Activated CD8-positive, alpha-beta T cell treated with anti-CD3 and anti-CD28 coated beads, Interleukin-2, amount 10 ng/mL, durations not matched to agents 7 days and 5 days (primary cell): ENCODE measurements at regions not wholly inside any gene's neighbourhood (a gene's known extent, or its start where the extent isn't known, plus 50 kb on each side); places are given as distances from the start of the nearest gene placed in this dataset.

Experiments
- ATAC-seq: fragments of 150-1000 bp; cut with Tn5 transposase; one replicate; pipeline ENCODE4 v1.10.0; 2021; ENCODE audit warnings: moderate library complexity
- CTCF ChIA-PET: fragments of 350-600 bp; sonication (Branson Sonifier 250); formaldehyde crosslinking; loops from one replicate; lab custom pipeline; 2021; ENCODE audit warnings: antibody characterized with exemption; lab: Charles Lee
- POLR2A ChIA-PET: fragments of 350-600 bp; sonication (Branson Sonifier 250); formaldehyde crosslinking; loops from one replicate; lab custom pipeline; 2021; ENCODE audit warnings: antibody characterized with exemption; lab: Charles Lee
- DNase-seq: peaks from one replicate; pipeline ENCODE4 v3.0.0-alpha.2; 2020
- H3K27ac Mint-ChIP-seq: one replicate; pipeline ENCODE4 v1.8.0; 2021; ENCODE audit warnings: mild to moderate bottlenecking, mixed read lengths
- H3K27me3 Mint-ChIP-seq: one replicate; pipeline ENCODE4 v1.8.0; 2021; ENCODE audit warnings: low read depth, mixed read lengths
- H3K36me3 Mint-ChIP-seq: one replicate; pipeline ENCODE4 v1.8.0; 2021; ENCODE audit warnings: low read depth, mixed read lengths
- H3K4me1 Mint-ChIP-seq: one replicate; pipeline ENCODE4 v1.8.0; 2021; ENCODE audit warnings: low read depth, mixed read lengths
- H3K4me3 Mint-ChIP-seq: one replicate; pipeline ENCODE4 v1.8.0; 2021; ENCODE audit warnings: mild to moderate bottlenecking, mixed read lengths
- H3K9me3 Mint-ChIP-seq: one replicate; pipeline ENCODE4 v1.8.0; 2022; ENCODE audit warnings: mixed read lengths; ENCODE audit not compliant: insufficient read depth

GRCh38 chr14:30786701-30787100, 87.7 kb upstream of the COCH start:
- no peak overlapping the region for H3K27ac Mint-ChIP-seq
- H3K9me3 Mint-ChIP-seq, result no peaks in the 10 kb centered on the region
- H3K27me3 Mint-ChIP-seq, result peaks cover 18% of the 10 kb centered on the region
- POLR2A ChIA-PET, result no interaction called here
- CTCF ChIA-PET, result no interaction called here
- DNase-seq, result no peak
- no peak overlapping the region for H3K4me3 Mint-ChIP-seq
- ATAC-seq, result no peak
- no peaks in the 10 kb centered on the region for H3K36me3 Mint-ChIP-seq
- H3K4me1 Mint-ChIP-seq, result no peaks in the 10 kb centered on the region

- Mint-ChIP-seq H3K36me3 (no peaks in the 10 kb centered on the region), H3K4me3 (no peak overlapping the region)
- ATAC-seq, result no peak
Observed at GRCh38 chr14:30790827-30791226, 83.5 kb upstream of the COCH start.

GRCh38 chr14:30791522-30792351, 82.6 kb upstream of the COCH start:
- Mint-ChIP-seq H3K36me3 (no peaks in the 10 kb centered on the region), H3K27me3 (peaks cover 27% of the 10 kb centered on the region), H3K4me3 (no peak overlapping the region), H3K9me3 (no peaks in the 10 kb centered on the region), H3K27ac (no peak overlapping the region), H3K4me1 (no peaks in the 10 kb centered on the region)
- ATAC-seq, result no peak
- CTCF ChIA-PET, result no interaction called here
- no peak for DNase-seq
- POLR2A ChIA-PET, result no interaction called here

More at GRCh38 chr14:30790827-30791226, 83.5 kb upstream of the COCH start:
- Mint-ChIP-seq H3K27me3 (peaks cover 22% of the 10 kb centered on the region), H3K4me1 (no peaks in the 10 kb centered on the region), H3K27ac (no peak overlapping the region), H3K9me3 (no peaks in the 10 kb centered on the region)
- no peak for DNase-seq
- CTCF ChIA-PET, result no interaction called here
- POLR2A ChIA-PET, result no interaction called here

GRCh38 chr14:30796707-30797106, 77.7 kb upstream of the COCH start:
- POLR2A ChIA-PET, result no interaction called here
- no peaks in the 10 kb centered on the region for H3K9me3 Mint-ChIP-seq
- ATAC-seq (no peak), DNase-seq (no peak)
- no peak overlapping the region for H3K27ac Mint-ChIP-seq
- H3K4me1 Mint-ChIP-seq, result no peaks in the 10 kb centered on the region
- H3K4me3 Mint-ChIP-seq, result no peak overlapping the region
- H3K27me3 Mint-ChIP-seq, result peaks cover 29% of the 10 kb centered on the region
- CTCF ChIA-PET, result no interaction called here
- no peaks in the 10 kb centered on the region for H3K36me3 Mint-ChIP-seq

- Mint-ChIP-seq H3K4me1 (no peaks in the 10 kb centered on the region), H3K27me3 (peaks cover 30% of the 10 kb centered on the region), H3K27ac (no peak overlapping the region), H3K9me3 (no peaks in the 10 kb centered on the region), H3K4me3 (no peak overlapping the region), H3K36me3 (no peaks in the 10 kb centered on the region)
- ChIA-PET CTCF (no interaction called here), POLR2A (no interaction called here)
- ATAC-seq (no peak), DNase-seq (no peak)
Observed at GRCh38 chr14:30798516-30798915, 75.8 kb upstream of the COCH start.

GRCh38 chr14:30798961-30799360, 75.4 kb upstream of the COCH start:
- H3K27me3 Mint-ChIP-seq, result peaks cover 30% of the 10 kb centered on the region
- ChIA-PET POLR2A (no interaction called here), CTCF (no interaction called here)
- ATAC-seq (no peak), DNase-seq (no peak)
- H3K4me1 Mint-ChIP-seq, result no peaks in the 10 kb centered on the region
- H3K9me3 Mint-ChIP-seq, result no peaks in the 10 kb centered on the region
- no peaks in the 10 kb centered on the region for H3K36me3 Mint-ChIP-seq
- no peak overlapping the region for H3K27ac Mint-ChIP-seq
- H3K4me3 Mint-ChIP-seq, result no peak overlapping the region

- POLR2A ChIA-PET, result no interaction called here
- CTCF ChIA-PET, result no interaction called here
- H3K4me1 Mint-ChIP-seq, result no peaks in the 10 kb centered on the region
- H3K4me3 Mint-ChIP-seq, result no peak overlapping the region
- no peak overlapping the region for H3K27ac Mint-ChIP-seq
- H3K9me3 Mint-ChIP-seq, result no peaks in the 10 kb centered on the region
- H3K36me3 Mint-ChIP-seq, result no peaks in the 10 kb centered on the region
- no peak for DNase-seq
- peaks cover 26% of the 10 kb centered on the region for H3K27me3 Mint-ChIP-seq
- no peak for ATAC-seq
Observed at GRCh38 chr14:30799933-30800332, 74.4 kb upstream of the COCH start.

- no peak for ATAC-seq
- peaks cover 23% of the 10 kb centered on the region for H3K27me3 Mint-ChIP-seq
- ChIA-PET POLR2A (no interaction called here), CTCF (no interaction called here)
- no peak for DNase-seq
- no peaks in the 10 kb centered on the region for H3K36me3 Mint-ChIP-seq
- H3K9me3 Mint-ChIP-seq, result no peaks in the 10 kb centered on the region
- no peaks in the 10 kb centered on the region for H3K4me1 Mint-ChIP-seq
- no peak overlapping the region for H3K27ac Mint-ChIP-seq
- H3K4me3 Mint-ChIP-seq, result no peak overlapping the region
Observed at GRCh38 chr14:30803185-30803584, 71.2 kb upstream of the COCH start.

GRCh38 chr14:30805284-30805683, 69.1 kb upstream of the COCH start:
- H3K4me1 Mint-ChIP-seq, result no peaks in the 10 kb centered on the region
- no peak overlapping the region for H3K4me3 Mint-ChIP-seq
- H3K27ac Mint-ChIP-seq, result no peak overlapping the region
- POLR2A ChIA-PET, result no interaction called here
- H3K27me3 Mint-ChIP-seq, result peaks cover 14% of the 10 kb centered on the region
- DNase-seq, result no peak
- H3K36me3 Mint-ChIP-seq, result no peaks in the 10 kb centered on the region
- CTCF ChIA-PET, result no interaction called here
- no peaks in the 10 kb centered on the region for H3K9me3 Mint-ChIP-seq
- no peak for ATAC-seq

- no peak for ATAC-seq
- no peaks in the 10 kb centered on the region for H3K4me1 Mint-ChIP-seq
- no peak overlapping the region for H3K4me3 Mint-ChIP-seq
- ChIA-PET POLR2A (no interaction called here), CTCF (no interaction called here)
- no peaks in the 10 kb centered on the region for H3K9me3 Mint-ChIP-seq
- H3K36me3 Mint-ChIP-seq, result no peaks in the 10 kb centered on the region
- DNase-seq, result no peak
- H3K27me3 Mint-ChIP-seq, result peaks cover 9% of the 10 kb centered on the region
- H3K27ac Mint-ChIP-seq, result no peak overlapping the region
Observed at GRCh38 chr14:30808576-30808975, 65.8 kb upstream of the COCH start.

- H3K9me3 Mint-ChIP-seq, result no peaks in the 10 kb centered on the region
- no peak for DNase-seq
- ChIA-PET POLR2A (no interaction called here), CTCF (interaction anchor here (1.0 kb wide), 1 partner anchor 158 kb away, joined by 3 read pairs; no protein-coding TSS in a partner anchor)
- no peak overlapping the region for H3K27ac Mint-ChIP-seq
- no peaks in the 10 kb centered on the region for H3K36me3 Mint-ChIP-seq
- ATAC-seq, result no peak
- H3K4me1 Mint-ChIP-seq, result no peaks in the 10 kb centered on the region
- no peak overlapping the region for H3K4me3 Mint-ChIP-seq
- H3K27me3 Mint-ChIP-seq, result peaks cover 11% of the 10 kb centered on the region
Observed at GRCh38 chr14:30813216-30813615, 61.1 kb upstream of the COCH start.

GRCh38 chr14:30820674-30821073, 53.7 kb upstream of the COCH start:
- ATAC-seq (no peak), DNase-seq (no peak)
- H3K27ac Mint-ChIP-seq, result no peak overlapping the region
- CTCF ChIA-PET, result no interaction called here
- no peak overlapping the region for H3K4me3 Mint-ChIP-seq
- no peaks in the 10 kb centered on the region for H3K36me3 Mint-ChIP-seq
- H3K4me1 Mint-ChIP-seq, result no peaks in the 10 kb centered on the region
- H3K27me3 Mint-ChIP-seq, result peaks cover 2% of the 10 kb centered on the region
- H3K9me3 Mint-ChIP-seq, result peaks cover 3% of the 10 kb centered on the region
- POLR2A ChIA-PET, result no interaction called here
